NCI-H2196 (cell line): ENCODE measurements at regions not wholly inside any gene's neighbourhood (a gene's known extent, or its start where the extent isn't known, plus 50 kb on each side); places are given as distances from the start of the nearest gene placed in this dataset.
"Not testable (repeated sequence)": the region's sequence is repeated elsewhere in the genome, so short reads cannot be mapped to it uniquely, and the experiment has no call there.

Experiments
- DNase-seq: peaks from one replicate; lab custom pipeline; 2025; ENCODE audit not compliant: unreplicated experiment; lab: John Stamatoyannopoulos, UW

DNA sequence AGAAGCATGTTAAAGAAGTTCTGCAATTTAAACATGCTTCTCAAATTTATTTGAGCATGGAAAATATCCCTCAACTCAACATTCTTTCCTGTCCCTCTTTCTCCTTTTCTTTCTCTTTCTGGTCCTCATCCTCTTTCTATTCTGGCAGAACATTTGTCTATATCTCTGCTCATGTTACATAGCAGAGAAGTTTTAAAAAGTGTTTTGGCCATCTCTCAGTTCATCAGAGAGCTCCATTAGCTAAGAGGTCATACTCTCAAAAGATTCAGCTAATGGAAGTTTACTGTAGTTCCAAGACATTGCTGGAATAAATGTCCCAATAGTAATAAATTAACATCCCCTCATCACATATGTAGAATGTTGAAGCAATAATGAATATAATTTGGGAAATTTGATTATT is 53.5 kb downstream of the XCL2 start:
- no peak for DNase-seq

DNA sequence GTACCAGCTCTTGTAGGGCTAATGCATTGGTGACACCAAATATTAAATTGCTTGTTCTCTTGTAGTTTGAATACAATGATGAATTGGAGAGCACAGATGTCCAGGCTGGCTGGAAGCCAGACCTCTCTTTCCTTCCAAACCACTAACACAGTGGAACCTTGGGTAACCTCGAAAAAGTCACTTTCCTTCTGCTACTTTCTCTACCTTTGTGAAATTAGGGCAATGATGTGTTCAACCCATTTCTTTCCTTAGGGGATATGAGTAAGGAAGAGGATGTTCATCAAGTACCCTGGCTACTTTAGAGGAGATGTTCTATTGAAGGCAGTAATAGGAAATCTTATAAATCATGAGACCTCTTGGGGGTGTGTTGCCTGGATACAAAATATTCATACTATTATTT is 55.7 kb downstream of the XCL2 start:
- DNase-seq, result no peak

DNA sequence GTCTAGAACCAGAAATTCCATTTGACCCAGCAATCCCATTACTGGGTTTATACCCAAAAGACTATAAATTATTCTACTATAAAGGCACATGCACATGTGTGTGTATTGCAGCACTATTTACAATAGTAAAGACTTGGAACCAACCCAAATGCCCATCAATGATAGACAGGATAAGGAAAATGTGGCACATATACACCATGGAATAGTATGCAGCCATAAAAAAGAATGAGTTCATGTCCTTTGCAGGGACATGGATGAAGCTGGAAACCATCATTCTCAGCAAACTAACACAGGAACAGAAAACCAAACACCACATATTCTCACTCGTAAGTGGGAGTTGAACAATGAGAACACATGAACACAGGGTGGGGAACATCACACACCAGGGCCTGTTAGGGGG is 57.0 kb downstream of the XCL2 start:
- DNase-seq, result not testable (repeated sequence)

DNA sequence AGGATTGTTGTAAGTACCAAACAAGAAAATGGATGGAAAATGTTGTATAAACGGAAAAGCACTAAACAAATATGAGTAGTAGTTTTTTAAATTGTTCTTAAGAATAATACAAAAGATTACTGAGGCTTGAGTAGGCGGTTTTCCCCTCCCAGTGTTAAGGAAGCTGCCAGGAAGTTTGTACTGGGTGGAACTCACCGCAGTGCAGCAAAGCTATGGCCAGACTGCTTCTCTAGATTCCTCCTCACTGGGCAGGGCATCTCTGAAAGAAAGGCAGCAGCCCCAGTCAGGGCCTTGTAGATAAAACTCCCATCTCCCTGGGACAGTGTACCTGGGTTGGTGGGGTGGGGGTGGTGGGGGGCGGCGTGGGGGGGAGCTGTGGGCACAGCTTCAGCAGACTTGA is 58.7 kb downstream of the XCL2 start:
- no peak for DNase-seq

DNA sequence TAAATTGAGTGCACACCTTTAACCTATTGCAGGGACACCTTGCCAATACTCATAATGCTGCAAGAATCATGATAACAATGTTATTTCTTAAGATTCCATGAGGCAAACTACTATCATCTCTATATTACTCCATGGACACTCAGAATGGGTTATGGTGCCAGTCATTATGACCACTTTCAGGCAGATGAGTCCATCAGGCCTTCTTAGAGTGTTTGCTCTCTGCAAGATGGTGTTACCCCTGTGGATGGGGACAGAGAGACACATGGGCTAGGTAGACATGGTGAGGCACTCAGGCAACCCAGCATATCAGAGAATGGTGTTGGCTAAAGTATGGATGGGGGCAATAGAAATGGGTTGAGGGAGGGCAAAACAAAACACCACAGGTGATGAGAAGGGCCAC is 59.7 kb downstream of the XCL2 start:
- no peak for DNase-seq

DNA sequence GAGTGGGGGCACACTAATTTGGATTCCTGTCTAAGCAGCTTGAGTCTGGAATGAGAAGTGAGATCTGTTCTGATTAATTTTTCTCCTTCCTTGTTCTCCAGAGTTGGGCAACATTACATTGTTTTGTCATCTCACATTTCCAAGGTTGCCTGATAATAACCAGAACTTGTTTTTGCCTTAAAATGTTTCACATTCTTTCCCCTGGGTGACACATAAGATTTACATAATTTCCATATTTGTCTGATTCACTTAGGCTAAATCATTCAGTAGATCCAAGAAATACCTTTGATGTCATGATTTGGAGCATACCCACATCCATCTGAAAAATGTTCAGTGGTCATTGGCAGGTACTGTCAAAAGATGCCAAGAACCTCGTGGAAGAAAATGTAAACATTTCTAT is 60.3 kb downstream of the XCL2 start:
- DNase-seq, result no peak

DNA sequence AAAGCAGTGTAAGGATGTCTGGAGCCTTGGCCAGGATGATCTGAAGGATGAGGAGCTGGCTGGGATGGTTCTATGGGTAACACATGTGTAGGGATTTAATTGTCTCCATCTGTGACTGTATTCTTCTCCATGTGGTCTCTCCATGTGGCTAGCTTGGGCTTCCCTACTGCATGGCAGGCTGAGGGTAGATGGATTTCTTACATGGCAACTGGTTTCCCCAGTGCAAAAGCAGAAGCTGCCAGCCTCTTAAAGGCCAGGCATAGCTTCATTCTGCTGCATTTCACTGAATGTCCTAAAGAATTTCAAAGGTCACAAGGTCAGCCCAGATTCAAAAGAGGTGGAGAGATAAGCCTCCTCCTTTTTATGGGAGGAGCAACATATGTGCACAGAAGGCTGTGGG is 61.7 kb downstream of the XCL2 start:
- no peak for DNase-seq

DNA sequence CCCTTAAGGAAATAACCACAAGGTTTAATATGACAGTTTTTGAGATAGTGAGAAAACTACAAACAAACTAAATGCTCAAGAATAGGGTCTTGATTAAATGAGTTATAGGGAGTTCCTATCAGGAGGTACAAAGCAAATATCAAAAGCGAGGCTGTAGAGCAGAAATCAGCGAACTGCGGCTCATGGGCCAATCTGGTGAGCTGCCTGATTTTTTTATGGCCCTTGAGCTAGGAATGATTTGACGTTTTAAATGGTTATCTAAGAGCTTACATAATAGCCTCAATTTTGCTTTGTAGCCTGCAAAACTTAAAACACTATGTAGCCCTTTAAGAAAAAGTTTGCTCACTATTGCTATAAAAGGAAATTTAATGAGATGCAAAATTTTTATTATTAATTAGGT is 62.2 kb downstream of the XCL2 start:
- no peak for DNase-seq

DNA sequence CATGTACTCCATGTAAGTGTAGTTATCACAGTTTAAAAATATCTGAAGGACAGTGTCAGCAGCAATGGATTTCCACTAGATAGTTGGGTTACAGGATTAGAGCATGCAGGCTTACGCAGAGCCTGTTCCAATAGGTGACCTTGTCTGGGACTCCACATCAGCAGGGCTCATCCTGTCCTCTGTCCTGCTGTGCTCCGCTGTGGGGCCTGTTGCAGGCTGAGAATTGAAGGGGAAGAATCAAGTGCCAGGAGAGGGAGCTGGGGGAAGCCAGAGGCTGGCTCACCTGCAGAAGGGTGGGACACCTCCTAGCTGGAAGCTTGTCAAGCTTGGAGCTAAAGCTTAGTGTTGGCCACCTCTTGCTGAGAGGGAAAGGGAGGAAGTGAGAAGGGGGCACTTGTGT is 62.8 kb downstream of the XCL2 start:
- DNase-seq, result no peak

DNA sequence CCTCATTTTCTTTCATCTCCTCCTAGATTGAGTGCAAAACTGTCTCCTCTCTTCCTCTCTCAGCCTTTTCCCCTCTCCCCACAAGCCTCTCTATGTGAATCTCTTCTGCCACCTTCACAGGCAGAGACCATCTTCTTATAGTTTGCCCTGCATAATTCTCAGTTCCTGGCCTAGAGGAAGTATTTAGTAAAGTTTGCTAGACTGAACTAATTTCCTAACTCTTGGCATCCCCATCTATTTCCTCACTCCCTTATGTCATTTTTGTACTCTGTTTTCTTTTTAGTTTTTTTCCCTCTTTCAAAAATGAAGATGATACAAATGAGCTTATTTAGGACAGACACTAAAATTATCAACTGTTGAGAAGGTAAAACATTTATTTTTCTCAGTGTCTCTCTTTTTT is 66.0 kb downstream of the XCL2 start:
- DNase-seq, result no peak

DNA sequence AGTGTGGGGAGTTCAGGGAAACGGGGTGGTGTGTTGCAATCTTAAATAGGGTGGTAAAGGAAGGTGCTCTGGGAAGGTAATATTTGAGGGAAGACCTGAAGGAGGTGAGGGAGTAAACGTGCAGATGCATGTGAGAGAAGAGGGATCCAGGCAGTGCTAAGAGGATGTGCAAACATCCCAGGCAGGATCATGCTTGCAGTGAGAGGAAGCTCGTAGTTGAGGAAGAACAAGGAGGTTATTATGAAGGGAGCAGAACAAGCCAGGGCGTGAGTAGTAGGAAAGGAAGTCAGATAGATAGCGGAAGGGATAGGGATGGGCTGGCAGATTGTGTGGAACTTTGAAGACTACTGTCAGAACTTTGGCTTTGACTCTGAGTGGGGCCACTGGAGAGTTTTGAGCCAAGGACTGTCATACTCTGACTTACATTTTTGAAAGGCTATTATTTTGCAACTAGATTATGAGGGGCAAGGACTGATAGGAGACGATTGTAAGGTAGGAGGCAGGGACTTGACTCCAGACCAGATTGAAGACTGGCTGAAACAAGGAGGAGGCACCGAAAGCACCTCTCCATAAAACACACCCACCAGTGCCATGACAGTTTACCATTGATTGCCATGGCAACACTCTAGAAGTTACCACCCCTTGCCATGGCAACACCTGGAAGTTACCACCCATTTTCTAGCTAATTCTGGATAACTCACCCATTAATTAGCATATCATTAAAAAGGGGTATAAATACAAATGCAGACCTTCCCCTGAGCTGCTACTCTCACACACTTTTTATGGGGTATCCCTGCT is 67.0 kb downstream of the XCL2 start:
- DNase-seq, result no peak

DNA sequence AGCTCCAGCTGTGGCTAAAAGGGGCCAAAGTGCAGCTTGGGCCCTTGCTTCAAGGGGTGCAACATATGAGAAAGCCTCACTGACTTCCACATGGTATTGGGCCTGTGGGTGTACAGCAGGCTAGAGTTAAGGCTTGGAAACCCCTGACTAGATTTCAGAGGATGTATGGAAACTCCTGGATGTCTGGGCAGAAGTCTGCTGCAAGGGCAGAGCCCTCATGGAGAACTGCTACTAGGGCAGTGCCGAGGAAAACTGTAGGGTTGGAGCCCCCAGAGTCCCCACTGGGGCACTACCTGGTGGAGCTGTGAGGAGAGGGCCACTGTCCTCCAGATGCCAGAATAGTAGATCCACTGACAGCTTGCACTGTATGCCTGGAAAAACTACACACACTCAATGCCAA is 69.5 kb downstream of the XCL2 start:
- DNase-seq, result no peak

DNA sequence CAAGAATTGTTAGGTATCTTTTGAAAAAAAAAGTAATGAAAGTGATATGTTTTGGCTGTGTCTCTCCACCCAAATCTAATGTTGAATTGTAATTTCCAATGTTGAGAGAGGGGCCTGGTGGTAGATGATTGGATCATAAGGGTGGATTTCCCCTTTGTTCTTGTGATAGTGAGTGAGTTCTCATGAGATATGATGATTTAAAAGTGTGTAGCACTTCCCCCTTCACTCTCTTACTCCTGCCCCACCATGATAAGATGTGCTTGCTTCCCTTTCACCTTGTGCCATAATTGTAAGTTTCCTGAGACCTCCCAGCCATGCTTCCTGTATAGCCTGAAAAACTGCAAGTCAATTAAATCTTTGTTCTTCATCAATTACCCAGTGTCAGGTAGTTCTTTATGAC is 70.7 kb downstream of the XCL2 start:
- DNase-seq, result no peak

DNA sequence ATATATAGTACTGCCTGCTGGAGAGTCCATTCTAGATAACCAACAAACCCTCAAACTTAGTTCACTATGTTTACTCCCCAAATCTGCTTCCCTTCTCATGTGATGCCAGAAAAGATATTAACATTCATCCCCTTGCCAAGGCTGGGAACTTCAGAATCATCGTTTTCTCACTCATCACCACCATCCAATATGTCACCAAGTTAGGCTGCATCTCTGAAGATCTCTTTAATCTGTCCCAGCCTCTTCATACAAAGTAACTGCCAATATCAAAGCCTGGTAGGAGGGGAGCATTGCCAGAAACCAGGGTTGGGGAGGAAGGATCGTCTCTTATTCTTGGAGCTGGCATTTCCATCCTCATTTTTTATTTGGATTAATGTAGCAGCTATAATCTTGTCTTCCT is 71.6 kb downstream of the XCL2 start:
- DNase-seq, result peak; percentile 19

DNA sequence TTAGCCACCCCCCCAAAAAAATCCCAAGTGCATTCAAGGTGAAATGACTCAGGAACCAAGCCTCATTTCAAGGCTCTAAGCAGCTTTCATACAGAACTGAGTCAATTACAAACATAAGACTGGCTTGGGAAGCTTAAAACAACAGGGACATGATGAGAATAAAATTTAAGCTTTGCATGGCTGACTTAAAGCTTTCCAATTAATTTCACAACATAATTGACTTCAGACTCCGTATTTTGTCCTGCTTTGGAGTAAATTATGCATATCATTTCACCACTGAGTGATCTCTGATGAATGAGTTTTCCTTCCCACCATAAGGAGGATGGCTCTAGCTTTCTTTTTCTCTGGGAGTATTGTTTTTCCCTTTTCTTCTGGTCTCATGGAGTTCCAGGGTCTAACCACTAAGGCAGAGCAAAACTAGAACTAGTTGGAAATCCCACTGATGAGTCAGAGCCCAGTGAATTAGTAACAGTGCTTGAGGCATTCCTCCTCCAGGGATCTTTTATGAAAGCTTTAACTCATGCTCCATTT is 72.8 kb downstream of the XCL2 start:
- no peak for DNase-seq

DNA sequence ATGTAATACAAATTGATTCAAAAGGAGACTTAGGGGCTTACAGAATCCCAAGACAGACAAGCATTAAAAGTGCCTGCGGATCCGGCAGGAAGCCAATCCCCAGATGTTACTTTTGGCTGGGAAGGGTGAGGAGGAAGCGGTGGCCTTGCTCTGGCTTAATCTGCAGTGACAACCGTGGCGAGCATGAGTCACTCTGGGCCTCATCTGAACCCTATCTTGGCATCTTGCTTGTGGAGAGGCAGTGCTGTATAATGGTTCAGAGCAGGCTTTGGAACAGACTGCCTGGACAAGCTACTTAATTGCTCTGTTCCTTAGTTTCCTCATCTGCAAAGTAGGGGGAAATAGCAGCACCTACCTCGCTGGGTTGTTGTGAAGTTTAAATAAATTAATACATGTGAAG is 74.1 kb downstream of the XCL2 start:
- no peak for DNase-seq

DNA sequence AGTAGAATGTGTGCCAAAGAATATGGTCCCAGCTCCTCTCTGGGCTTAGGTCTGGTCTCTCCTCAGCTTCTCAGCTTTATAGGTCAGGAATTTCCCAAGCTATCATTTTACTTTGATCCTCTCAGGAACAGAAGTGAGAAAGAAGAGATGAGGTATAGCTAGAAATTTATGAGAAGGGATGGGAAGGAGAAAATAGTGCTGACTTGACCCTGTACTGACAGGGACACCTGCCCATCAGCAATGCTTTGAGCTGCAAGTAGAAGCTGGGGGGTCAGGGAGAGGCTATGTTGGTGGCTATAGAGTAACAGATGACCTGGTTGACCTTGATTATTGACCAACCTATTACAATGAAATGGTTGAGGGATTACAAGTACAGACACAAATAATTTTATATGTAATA is 75.0 kb downstream of the XCL2 start:
- DNase-seq, result no peak

DNA sequence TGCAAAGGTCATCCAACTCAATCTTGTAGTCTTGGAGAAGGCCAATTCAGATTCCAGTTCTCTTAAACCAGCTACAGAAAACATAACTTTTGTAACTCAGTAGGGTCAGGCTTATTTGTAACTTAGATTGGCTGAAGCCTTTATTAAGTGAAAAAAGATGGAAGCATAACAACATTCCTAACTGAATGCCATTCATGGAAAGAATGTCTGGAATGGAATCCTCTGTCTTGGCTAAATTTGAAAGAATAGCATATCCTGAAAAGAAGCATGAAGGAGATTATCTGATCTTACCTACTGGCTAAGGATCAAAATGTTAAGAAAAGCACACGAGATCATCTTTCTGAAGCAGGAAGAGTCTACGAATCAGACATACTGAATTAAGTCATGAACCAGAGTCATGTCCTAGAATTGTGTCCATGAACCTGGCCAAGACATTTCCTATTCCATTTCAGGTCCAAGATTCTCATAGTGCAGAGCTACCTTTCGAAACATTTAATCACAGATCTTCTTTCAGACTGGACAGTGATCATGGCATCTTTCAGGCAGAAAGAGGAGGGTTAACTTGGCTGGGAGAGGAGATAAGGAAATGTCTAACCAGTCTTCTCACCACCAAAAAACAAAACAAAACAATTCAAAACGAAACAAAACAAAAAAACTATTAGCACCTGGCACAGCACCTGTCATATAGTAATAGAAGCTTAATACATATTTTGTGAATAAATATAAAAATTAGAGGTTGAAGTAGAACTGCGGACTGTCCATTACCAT is 75.6 kb downstream of the XCL2 start:
- no peak for DNase-seq

DNA sequence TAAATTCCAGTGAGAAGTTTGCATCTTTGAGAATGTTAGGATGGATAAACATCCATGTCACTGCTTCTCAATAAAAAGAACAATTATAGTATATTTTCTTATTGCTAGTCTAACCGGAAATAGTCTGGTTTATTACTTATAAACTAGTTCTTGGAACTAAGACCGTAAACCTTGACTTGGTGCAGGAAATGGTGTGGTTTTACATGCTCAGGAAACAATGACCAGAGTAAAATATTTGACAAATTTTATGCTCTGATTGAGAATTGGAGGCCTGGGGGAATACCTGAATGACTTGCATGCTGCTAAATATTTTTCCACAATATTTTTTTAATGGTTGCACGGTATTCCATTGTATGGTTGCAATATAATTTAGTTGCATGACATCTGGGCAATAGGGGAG is 76.3 kb downstream of the XCL2 start:
- DNase-seq, result no peak

DNA sequence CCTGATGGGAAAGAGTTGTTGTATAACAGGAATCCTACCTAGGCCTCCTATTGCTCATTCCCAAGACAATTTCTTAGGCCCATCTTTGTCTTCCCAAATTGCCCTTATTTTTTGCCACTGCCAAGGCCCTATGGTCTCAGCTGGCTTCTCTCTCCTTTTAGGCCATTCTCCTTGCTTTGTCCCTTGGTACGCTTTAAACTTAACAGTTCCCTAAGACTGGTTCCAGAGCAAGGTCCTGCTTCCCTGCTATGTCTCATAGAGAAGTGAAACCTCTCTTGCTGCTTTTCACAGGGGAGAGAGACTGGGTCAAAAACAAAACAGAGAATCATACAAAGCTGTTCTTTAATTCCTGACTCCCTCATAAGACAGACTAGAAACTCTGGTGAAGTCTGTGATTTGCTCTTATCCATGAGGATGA is 77.1 kb downstream of the XCL2 start:
- no peak for DNase-seq

DNA sequence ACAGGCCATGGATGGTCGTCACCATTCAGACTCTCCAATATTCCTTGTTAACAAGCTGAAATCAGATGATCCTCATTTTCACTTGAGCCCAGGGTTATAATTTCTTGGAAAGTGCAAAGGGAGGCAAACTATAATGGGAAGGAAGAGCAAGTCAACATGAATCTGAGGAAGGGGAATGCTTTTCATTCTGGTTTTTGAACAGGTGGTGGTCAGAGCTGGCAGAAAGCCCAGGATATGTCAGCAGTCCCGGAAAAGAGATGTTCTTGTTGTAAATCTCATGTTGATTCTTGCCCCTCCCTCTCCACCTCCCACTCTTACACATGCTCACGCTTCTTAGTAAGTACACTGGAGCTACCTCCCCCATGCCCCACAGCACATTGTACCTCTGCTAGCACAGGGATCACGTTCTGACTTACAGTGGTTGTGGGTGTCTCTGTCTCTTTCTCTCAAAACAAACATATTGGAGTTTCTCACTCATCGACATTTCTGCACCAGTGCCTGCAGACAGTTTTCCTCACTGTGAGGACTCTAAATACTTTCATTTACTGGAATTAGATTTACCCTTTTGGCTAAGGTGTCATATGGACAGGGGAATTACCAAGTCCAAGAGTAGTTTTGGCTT is 77.6 kb downstream of the XCL2 start:
- DNase-seq, result no peak

DNA sequence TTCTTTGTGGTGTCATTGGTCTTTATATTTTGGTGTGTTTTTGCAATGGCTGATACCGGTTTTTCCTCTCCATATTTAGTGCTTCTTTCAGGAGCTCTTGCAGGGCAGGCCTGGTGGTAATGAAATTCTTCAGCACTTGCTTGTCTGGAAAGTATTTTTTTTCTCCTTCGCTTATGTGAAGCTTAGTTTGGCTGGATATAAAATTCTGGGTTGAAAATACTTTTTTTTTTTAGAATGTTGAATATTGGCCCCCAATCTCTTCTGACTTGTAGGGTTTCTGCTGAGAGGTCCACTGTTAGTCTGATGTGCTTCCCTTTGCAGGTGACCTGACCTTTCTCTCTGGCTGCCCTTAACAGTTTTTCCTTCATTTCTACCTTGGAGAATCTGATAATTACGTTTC is 82.7 kb downstream of the XCL2 start:
- not testable (repeated sequence) for DNase-seq
